ENCODE measurements at regions not wholly inside any gene's neighbourhood (a gene's known extent, or its start where the extent isn't known, plus 50 kb on each side); places are given as distances from the start of the nearest gene placed in this dataset.

DNA sequence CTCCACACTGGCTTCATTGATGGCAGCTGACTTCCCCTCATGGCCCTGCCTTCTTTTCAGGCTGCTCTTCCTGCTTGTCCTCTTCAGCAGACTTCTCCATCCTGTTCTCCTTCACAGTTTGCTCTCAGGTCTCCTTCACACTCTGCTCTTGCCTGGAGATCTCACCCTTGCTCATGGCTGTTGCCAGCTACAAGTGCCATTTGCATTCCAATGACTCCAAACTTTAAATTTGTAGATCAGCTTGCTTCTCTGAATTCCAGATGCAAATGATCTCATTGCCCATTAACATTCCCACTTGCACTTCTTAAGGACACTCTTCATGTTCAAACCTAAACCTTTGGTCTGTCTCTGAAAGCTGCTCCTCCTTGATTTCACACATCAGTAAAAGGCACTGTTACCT is 343.0 kb downstream of the QKI start:
- TF ChIP-seq, protein P1, sequence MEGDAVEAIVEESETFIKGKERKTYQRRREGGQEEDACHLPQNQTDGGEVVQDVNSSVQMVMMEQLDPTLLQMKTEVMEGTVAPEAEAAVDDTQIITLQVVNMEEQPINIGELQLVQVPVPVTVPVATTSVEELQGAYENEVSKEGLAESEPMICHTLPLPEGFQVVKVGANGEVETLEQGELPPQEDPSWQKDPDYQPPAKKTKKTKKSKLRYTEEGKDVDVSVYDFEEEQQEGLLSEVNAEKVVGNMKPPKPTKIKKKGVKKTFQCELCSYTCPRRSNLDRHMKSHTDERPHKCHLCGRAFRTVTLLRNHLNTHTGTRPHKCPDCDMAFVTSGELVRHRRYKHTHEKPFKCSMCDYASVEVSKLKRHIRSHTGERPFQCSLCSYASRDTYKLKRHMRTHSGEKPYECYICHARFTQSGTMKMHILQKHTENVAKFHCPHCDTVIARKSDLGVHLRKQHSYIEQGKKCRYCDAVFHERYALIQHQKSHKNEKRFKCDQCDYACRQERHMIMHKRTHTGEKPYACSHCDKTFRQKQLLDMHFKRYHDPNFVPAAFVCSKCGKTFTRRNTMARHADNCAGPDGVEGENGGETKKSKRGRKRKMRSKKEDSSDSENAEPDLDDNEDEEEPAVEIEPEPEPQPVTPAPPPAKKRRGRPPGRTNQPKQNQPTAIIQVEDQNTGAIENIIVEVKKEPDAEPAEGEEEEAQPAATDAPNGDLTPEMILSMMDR (conservative IDR thresholded peaks at IDR 0.05; ENCODE audit: low read length) = no peak
- no peak for TF ChIP-seq EZH2phosphoT487 (IDR thresholded peaks at IDR 0.05; ENCODE audit: borderline replicate concordance)
